Upper lobe of right lung (tissue), 1 donor: ENCODE measurements at regions not wholly inside any gene's neighbourhood (a gene's known extent, or its start where the extent isn't known, plus 50 kb on each side); places are given as distances from the start of the nearest gene placed in this dataset.
"Not testable (repeated sequence)": the region's sequence is repeated elsewhere in the genome, so short reads cannot be mapped to it uniquely, and the experiment has no call there.

Source experiments
- ATAC-seq: fragments of 200-7000 bp; cut with Tn5 transposase; one replicate; pipeline ENCODE4 v1.9.1; 2020; ENCODE audit warnings: mild to moderate bottlenecking, moderate library complexity
- DNase-seq: peaks from one replicate; pipeline ENCODE4 v3.0.0-alpha.2; 2020
- H3K27ac ChIP-seq: fragments of 200-600 bp; one replicate; pipeline ENCODE4 v1.8.0; 2022
- H3K27me3 ChIP-seq: fragments of 200-600 bp; one replicate; pipeline ENCODE4 v1.8.0; 2022; ENCODE audit warnings: mild to moderate bottlenecking
- H3K36me3 ChIP-seq: fragments of 200-600 bp; one replicate; pipeline ENCODE4 v1.8.0; 2022
- H3K4me1 ChIP-seq: fragments of 200-600 bp; one replicate; pipeline ENCODE4 v1.8.0; 2022
- H3K4me3 ChIP-seq: fragments of 200-600 bp; one replicate; pipeline ENCODE4 v1.8.0; 2022; ENCODE audit warnings: mild to moderate bottlenecking
- H3K9me3 ChIP-seq: fragments of 200-600 bp; one replicate; pipeline ENCODE4 v1.8.0; 2022
- CTCF ChIP-seq: fragments of 200-600 bp; IDR thresholded peaks from one replicate; pipeline ENCODE4 v1.8.0; 2022; ENCODE audit warnings: antibody characterized with exemption
- intact Hi-C: fragments of 100-400 bp; cut with DNase I; formaldehyde crosslinking; loops from one replicate; pipeline ENCODE4 v1.11.0; 2022
- donor health status: DM: no; HTN: yes; CAD: no; lungs with severe emphysema.

GRCh38 chr7:32765649-32766251 is 125.8 kb downstream of the KBTBD2 start:
- H3K27ac ChIP-seq, DNase-seq, H3K4me3 ChIP-seq, H3K4me1 ChIP-seq, ATAC-seq, H3K27me3 ChIP-seq, H3K9me3 ChIP-seq, intact Hi-C loops, H3K36me3 ChIP-seq: not testable (repeated sequence)
- peak; percentile 57 for TF ChIP-seq CTCF

- H3K4me3 ChIP-seq = no peak overlapping the region
- H3K27me3 ChIP-seq = no peaks in the 10 kb centered on the region
- no peaks in the 10 kb centered on the region for H3K36me3 ChIP-seq
- H3K9me3 ChIP-seq = no peaks in the 10 kb centered on the region
- no peaks in the 10 kb centered on the region for H3K4me1 ChIP-seq
- intact Hi-C loops = no loop called here
- no peak for TF ChIP-seq CTCF
- DNase-seq (no peak), ATAC-seq (no peak)
- no peak overlapping the region for H3K27ac ChIP-seq
Measured at GRCh38 chr7:32765185-32765584, 126.4 kb downstream of the KBTBD2 start.

- Histone ChIP-seq H3K36me3 (no peaks in the 10 kb centered on the region), H3K27ac (no peak overlapping the region), H3K4me1 (no peaks in the 10 kb centered on the region), H3K9me3 (no peaks in the 10 kb centered on the region), H3K4me3 (peak overlapping the region; percentile 10), H3K27me3 (no peaks in the 10 kb centered on the region)
- ATAC-seq (no peak), DNase-seq (no peak)
- TF ChIP-seq CTCF = no peak
- intact Hi-C loops = no loop called here
Measured at GRCh38 chr7:32762925-32763293, 128.7 kb downstream of the KBTBD2 start.

GRCh38 chr7:32762206-32762924 is 129.2 kb downstream of the KBTBD2 start:
- ATAC-seq, H3K9me3 ChIP-seq, DNase-seq, H3K36me3 ChIP-seq, H3K27ac ChIP-seq, H3K27me3 ChIP-seq, intact Hi-C loops, H3K4me1 ChIP-seq: not testable (repeated sequence)
- H3K4me3 ChIP-seq = peak overlapping the region; percentile 10

GRCh38 chr7:32761451-32762205 is 129.9 kb downstream of the KBTBD2 start:
- H3K4me1 ChIP-seq = no peaks in the 10 kb centered on the region
- H3K4me3 ChIP-seq = no peak overlapping the region
- no peaks in the 10 kb centered on the region for H3K9me3 ChIP-seq
- H3K27ac ChIP-seq = no peak overlapping the region
- H3K27me3 ChIP-seq = no peaks in the 10 kb centered on the region
- intact Hi-C loops = no loop called here
- no peaks in the 10 kb centered on the region for H3K36me3 ChIP-seq
- no peak for TF ChIP-seq CTCF
- ATAC-seq = no peak
- DNase-seq = no peak

DNA sequence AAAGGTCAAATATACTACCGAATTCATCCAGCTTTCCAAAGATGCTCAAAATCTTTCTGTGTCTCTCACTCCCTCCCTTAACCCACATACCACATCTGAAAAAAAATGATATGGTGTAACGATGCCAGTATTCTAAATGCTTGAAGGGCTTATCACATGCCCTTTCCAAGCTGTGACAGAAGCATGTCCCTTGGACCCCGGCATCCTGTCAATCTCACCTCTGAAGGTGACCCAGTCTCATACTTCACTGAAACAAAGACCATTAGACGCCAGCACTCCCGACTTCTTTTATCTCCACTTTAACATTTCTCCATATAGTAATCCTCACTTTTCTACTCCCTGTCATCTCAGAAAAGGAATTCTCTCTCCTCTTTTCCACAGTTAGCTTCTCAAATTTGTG is 130.8 kb downstream of the KBTBD2 start:
- ATAC-seq, H3K27me3 ChIP-seq, H3K27ac ChIP-seq, H3K4me1 ChIP-seq, intact Hi-C loops, DNase-seq, H3K36me3 ChIP-seq, H3K4me3 ChIP-seq, H3K9me3 ChIP-seq: not testable (repeated sequence)

DNA sequence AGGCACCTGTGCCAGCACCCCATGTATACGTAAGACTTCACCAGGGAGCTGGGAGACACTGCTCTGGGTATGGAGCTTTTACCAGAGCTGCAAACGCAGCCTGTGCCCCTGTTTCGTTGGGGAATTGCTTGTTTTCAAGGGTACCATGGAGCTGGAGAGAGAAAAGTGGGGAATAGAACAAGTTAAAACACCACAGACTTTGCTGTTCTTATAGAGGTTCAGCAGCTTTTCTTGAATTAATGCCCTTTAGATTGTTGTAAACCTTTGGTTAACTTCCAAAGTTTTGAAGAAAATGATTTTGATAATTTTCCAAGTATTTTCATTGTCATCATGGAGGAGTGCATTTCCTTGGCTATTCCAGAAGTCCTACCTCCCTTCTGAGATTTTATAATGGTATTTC is 131.7 kb downstream of the KBTBD2 start:
- intact Hi-C loops, ATAC-seq, H3K4me1 ChIP-seq, H3K27ac ChIP-seq, DNase-seq, H3K36me3 ChIP-seq, H3K4me3 ChIP-seq, H3K9me3 ChIP-seq, H3K27me3 ChIP-seq: not testable (repeated sequence)

DNA sequence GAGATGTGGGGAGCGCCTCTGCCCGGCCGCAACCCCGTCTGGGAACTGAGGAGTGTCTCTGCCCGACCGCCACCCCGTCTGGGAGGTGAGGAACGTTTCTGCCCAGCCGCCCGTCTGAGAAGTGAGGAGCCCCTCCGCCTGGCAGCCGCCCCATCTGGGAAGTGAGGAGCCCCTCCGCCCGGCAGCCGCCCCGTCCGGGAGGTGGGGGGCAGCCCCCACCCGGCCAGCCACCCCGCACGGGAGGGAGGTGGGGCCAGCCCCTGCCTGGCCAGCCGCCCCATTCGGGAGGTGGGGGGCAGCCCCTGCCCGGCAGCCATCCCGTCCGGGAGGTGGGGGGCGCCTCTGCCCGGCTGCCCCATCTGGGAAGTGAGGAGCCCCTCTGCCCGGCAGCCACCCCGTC is 137.7 kb downstream of the KBTBD2 start:
- H3K27ac ChIP-seq, intact Hi-C loops, ATAC-seq, H3K4me1 ChIP-seq, DNase-seq, H3K27me3 ChIP-seq, H3K36me3 ChIP-seq, H3K9me3 ChIP-seq, H3K4me3 ChIP-seq: not testable (repeated sequence)

DNA sequence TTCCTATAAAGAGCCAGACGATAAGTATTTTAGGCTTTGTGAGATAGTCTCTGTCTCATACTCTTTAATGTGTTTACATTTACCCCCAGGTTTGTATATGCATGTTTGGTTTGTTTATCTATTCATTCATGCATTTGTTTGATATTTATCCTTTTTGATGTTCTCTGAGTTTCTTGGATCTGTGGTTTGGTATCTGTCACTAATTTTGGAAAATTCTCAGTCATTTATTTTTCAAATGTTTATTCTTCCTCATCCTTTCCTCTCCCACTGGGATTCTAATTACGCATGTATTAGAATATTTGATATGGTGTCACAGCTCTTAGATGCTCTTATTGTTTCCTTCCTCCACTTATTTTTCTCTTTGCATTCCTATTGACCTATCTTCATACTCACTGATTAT is 143.2 kb downstream of the KBTBD2 start:
- H3K27ac ChIP-seq, intact Hi-C loops, H3K4me1 ChIP-seq, H3K4me3 ChIP-seq, H3K36me3 ChIP-seq, H3K27me3 ChIP-seq, ATAC-seq, H3K9me3 ChIP-seq, DNase-seq: not testable (repeated sequence)
